Germinal center (tissue), 1 donor: ENCODE measurements at regions not wholly inside any gene's neighbourhood (a gene's known extent, or its start where the extent isn't known, plus 50 kb on each side); places are given as distances from the start of the nearest gene placed in this dataset.

Experiments used
- DNase-seq: peaks from one replicate; pipeline ENCODE4 v3.0.0; 2012; ENCODE audit warnings: mixed read lengths, low spot score

- no peak for DNase-seq
Observed at GRCh38 chr15:93428807-93429351, 339.9 kb upstream of the RGMA start.

GRCh38 chr15:93428150-93428549 lies 339.1 kb upstream of the RGMA start:
- DNase-seq: no peak

- no peak for DNase-seq
Observed at GRCh38 chr15:93424131-93424530, 335.1 kb upstream of the RGMA start.

- DNase-seq: no peak
Observed at GRCh38 chr15:93422476-93422875, 333.5 kb upstream of the RGMA start.

GRCh38 chr15:93420477-93420876 lies 331.5 kb upstream of the RGMA start:
- no peak for DNase-seq

GRCh38 chr15:93420050-93420452 lies 331.0 kb upstream of the RGMA start:
- DNase-seq: no peak

- DNase-seq: no peak
Observed at GRCh38 chr15:93418566-93418965, 329.6 kb upstream of the RGMA start.

GRCh38 chr15:93417631-93418030 lies 328.6 kb upstream of the RGMA start:
- DNase-seq: no peak

GRCh38 chr15:93417156-93417555 lies 328.1 kb upstream of the RGMA start:
- DNase-seq: no peak

GRCh38 chr15:93415576-93415975 lies 326.6 kb upstream of the RGMA start:
- no peak for DNase-seq

GRCh38 chr15:93414576-93415231 lies 325.7 kb upstream of the RGMA start:
- DNase-seq: no peak

- no peak for DNase-seq
Observed at GRCh38 chr15:93413745-93414144, 324.7 kb upstream of the RGMA start.

- DNase-seq: no peak
Observed at GRCh38 chr15:93399121-93399520, 310.1 kb upstream of the RGMA start.

GRCh38 chr15:93389211-93389610 lies 300.2 kb upstream of the RGMA start:
- no peak for DNase-seq

GRCh38 chr15:93384886-93385285 lies 295.9 kb upstream of the RGMA start:
- no peak for DNase-seq

GRCh38 chr15:93382200-93382820 lies 293.3 kb upstream of the RGMA start:
- no peak for DNase-seq

- no peak for DNase-seq
Observed at GRCh38 chr15:93378558-93378957, 289.5 kb upstream of the RGMA start.

- no peak for DNase-seq
Observed at GRCh38 chr15:93372865-93373223, 283.8 kb upstream of the RGMA start.

- no peak for DNase-seq
Observed at GRCh38 chr15:93372208-93372864, 283.3 kb upstream of the RGMA start.

- no peak for DNase-seq
Observed at GRCh38 chr15:93366387-93367100, 277.5 kb upstream of the RGMA start.

GRCh38 chr15:93362821-93363220 lies 273.8 kb upstream of the RGMA start:
- no peak for DNase-seq

GRCh38 chr15:93362203-93362602 lies 273.2 kb upstream of the RGMA start:
- DNase-seq: no peak

GRCh38 chr15:93361703-93362102 lies 272.7 kb upstream of the RGMA start:
- DNase-seq: no peak
